T-helper 17 cell (primary cell): ENCODE measurements at regions not wholly inside any gene's neighbourhood (a gene's known extent, or its start where the extent isn't known, plus 50 kb on each side); places are given as distances from the start of the nearest gene placed in this dataset.
A peak's percentile ranks its signal among the peaks of the same experiment; 100 is the strongest.
"Not testable (repeated sequence)": the region's sequence is repeated elsewhere in the genome, so short reads cannot be mapped to it uniquely, and the experiment has no call there.

Experiments used
- ATAC-seq: fragments of 150-1000 bp; cut with Tn5 transposase; 2 replicates; pipeline ENCODE4 v1.10.0; 2021; ENCODE audit warnings: mild to moderate bottlenecking, moderate library complexity
- DNase-seq, 3 donors: peaks; one replicate each; pipeline versions ENCODE4 v3.0.0 to v3.0.0-alpha.2; 2020 to 2021
- H3K9me3 ChIP-seq: one replicate; pipeline ENCODE4 v1.7.0; 2013; ENCODE audit warnings: low read length, mild to moderate bottlenecking; ENCODE audit not compliant: control insufficient read depth, poor library complexity, severe bottlenecking
- H3K27ac Mint-ChIP-seq: one replicate; pipeline ENCODE4 v1.8.0; 2022; ENCODE audit warnings: mild to moderate bottlenecking, moderate library complexity, mixed read lengths
- H3K27me3 Mint-ChIP-seq: one replicate; pipeline ENCODE4 v1.8.0; 2022; ENCODE audit warnings: mixed read lengths
- H3K36me3 Mint-ChIP-seq: one replicate; pipeline ENCODE4 v1.8.0; 2022; ENCODE audit warnings: low read depth, mixed read lengths
- H3K4me1 Mint-ChIP-seq: one replicate; pipeline ENCODE4 v1.8.0; 2022; ENCODE audit warnings: mild to moderate bottlenecking, mixed read lengths
- H3K4me3 Mint-ChIP-seq: one replicate; pipeline ENCODE4 v1.8.0; 2022; ENCODE audit warnings: mild to moderate bottlenecking, moderate library complexity, mixed read lengths

DNA sequence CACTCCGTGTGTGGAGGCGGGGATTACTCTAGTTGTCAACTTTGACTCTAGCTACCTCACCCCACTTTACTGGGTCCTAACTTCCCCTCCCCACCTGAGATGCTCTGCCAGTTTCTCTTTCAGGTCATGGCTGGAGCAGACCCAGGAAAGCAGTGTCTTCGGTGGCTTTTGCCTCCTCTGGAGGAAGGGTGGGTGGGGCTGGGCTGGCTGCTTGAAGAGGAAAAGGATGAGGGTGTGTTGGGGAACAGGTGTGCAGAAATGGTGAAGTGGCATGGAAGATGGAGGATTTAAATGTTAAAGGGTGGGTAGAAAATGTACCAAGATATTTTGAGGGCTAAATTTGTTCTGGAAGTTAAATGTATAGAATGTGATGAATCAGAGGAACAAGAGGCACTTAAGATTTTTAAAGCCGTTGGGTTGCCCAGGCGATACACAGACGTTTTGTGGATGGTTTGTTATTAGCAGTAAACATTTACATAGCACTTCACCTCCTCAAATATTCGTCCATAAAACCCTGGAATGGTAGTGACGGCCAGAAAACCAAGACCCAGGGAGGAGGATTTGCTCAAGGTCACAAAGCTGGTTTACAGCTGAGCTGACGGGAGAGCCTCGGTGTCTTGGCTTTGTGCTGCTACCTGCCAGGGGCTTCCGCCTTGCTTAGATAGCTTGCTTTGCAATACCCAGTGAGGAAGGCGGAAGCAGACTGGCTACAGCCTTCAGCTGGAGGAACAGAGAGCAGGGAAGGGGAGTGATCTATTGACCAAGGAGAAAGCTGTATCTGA is 72.2 kb upstream of the PRMT8 start:
- no peaks in the 10 kb centered on the region for H3K9me3 ChIP-seq
- no peaks in the 10 kb centered on the region for H3K4me1 Mint-ChIP-seq
- peaks cover 58% of the 10 kb centered on the region for H3K27me3 Mint-ChIP-seq
- DNase-seq (no peak), ATAC-seq (no peak)
- no peak overlapping the region for H3K4me3 Mint-ChIP-seq
- no peaks in the 10 kb centered on the region for H3K36me3 Mint-ChIP-seq
- no peak overlapping the region for H3K27ac Mint-ChIP-seq

DNA sequence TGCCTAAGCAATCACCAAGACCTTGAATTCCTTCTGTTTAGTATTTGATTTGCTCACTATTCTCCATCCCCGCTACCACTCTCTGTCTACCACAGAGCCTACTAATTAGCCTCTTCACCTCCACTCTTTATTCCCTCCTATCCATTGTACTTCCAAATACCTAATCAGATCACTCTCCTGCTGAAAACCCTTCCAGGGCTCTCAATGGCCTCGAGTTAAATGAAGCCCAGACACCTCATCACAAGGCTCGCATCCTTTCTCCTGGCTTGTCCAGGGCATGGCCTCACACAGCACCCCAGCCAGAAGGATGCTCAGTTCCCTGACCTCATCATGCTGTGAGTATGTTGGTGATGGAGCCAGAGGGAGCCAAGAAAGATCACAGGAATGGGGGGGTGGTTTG is 71.4 kb upstream of the PRMT8 start:
- H3K27me3 Mint-ChIP-seq = peaks cover 58% of the 10 kb centered on the region
- H3K27ac Mint-ChIP-seq = no peak overlapping the region
- no peaks in the 10 kb centered on the region for H3K36me3 Mint-ChIP-seq
- no peaks in the 10 kb centered on the region for H3K4me1 Mint-ChIP-seq
- ATAC-seq = no peak
- no peak overlapping the region for H3K4me3 Mint-ChIP-seq
- DNase-seq = no peak
- H3K9me3 ChIP-seq = no peaks in the 10 kb centered on the region

DNA sequence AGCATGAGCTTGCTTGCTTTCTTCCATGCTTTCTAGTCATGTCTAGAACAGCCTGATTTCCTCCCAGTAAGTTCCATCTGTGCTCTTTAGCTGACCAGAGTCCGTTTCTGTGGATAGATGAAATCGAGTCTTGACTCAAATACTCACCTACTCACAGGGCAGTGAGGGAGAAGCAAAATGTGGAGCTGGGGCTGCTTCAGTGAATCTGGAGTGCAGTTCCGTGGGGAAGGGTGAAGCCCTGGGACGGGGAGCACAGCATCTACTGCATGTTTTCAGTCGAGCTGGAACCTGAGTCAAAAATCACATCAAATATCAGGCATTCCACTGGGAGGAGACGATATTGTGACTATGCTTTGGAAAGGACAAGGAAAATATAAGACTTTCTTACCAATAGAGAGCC is 70.3 kb upstream of the PRMT8 start:
- H3K9me3 ChIP-seq = no peaks in the 10 kb centered on the region
- Mint-ChIP-seq H3K4me3 (no peak overlapping the region), H3K27me3 (peaks cover 51% of the 10 kb centered on the region), H3K27ac (peak overlapping the region; percentile 21), H3K36me3 (no peaks in the 10 kb centered on the region), H3K4me1 (no peaks in the 10 kb centered on the region)
- DNase-seq (no peak), ATAC-seq (no peak)

DNA sequence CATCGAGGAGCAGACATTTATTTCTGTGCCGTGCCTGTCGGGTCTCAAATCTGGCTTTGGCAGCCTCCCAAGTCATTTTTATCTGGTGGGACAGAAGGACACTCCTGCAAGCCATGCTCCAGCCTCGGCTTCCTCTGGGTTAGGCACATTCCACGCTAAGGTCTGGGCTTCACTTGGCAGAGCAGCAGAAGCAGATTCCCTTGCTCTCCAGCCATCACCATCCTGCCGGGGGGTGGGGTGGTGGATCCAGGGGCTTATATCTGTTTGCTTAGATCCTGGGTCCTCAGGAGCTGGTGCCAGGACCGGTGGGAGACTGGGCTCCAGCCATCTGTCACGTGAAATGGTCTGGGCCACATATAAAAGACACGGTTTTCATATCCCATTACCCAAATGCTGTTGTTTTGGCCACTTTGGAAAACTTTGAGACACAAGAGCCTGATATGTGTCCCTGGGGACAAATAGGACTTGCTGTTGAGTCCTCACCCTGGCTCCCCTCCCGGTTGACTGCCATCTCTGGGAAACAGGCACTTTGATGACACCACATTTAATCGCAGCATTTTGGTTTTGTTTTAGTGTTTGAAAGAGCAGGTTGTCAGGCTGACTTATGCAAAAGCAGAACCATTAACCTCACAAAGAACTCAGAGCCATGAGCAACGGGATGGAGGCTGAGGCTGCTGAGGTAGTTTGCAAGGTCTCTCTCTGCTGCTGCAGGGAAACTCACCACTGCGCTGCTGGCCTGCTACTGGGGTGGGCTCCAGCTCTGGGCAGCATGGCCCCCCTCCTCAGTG is 69.6 kb upstream of the PRMT8 start:
- no peaks in the 10 kb centered on the region for H3K4me1 Mint-ChIP-seq
- no peaks in the 10 kb centered on the region for H3K9me3 ChIP-seq
- DNase-seq (no peak), ATAC-seq (no peak)
- peaks cover 46% of the 10 kb centered on the region for H3K27me3 Mint-ChIP-seq
- H3K27ac Mint-ChIP-seq = no peak overlapping the region
- no peak overlapping the region for H3K4me3 Mint-ChIP-seq
- H3K36me3 Mint-ChIP-seq = no peaks in the 10 kb centered on the region

DNA sequence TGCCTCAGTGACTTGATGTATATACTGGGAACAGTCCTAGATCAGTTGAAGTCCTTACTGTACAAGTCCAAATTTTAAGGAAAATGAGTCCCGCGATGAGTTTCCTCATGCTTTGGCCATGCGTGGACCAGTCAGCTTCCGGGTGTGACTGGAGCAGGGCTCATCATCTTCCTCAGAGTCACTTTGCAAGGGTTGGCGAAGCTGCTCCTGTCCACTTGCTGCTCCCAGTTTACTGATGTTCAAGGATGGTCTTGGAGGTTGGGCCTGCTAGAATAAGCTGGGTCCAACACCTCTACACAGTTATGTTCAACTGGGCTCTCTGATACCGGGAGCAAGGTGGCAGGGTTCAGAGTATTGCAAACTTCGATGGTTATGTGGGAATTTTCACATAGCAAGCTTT is 66.2 kb upstream of the PRMT8 start:
- H3K4me3 Mint-ChIP-seq, H3K36me3 Mint-ChIP-seq, H3K27ac Mint-ChIP-seq, H3K4me1 Mint-ChIP-seq, DNase-seq, H3K9me3 ChIP-seq, ATAC-seq: not testable (repeated sequence)
- peaks cover 17% of the 10 kb centered on the region for H3K27me3 Mint-ChIP-seq

DNA sequence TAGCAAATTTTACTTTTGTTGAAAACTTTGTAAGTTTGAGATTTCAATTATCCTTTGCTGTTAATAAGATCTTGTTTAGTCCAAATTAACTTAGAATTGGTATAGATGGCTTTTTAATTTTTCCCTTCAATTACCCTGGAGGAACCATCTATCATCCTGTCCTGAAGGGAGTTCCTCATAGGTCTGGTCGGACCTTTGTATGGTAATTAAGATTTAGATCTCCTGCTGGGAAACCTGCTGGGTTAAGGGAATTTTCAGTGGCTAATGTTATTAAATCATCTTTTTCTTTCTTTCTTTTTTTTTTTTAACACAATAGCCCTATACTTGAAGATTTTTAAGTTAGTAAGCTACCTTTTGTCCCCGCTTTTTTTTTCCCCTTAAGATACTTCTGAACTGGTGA is 63.0 kb upstream of the PRMT8 start:
- H3K36me3 Mint-ChIP-seq = peaks cover 2% of the 10 kb centered on the region
- no peak for DNase-seq
- H3K4me3 Mint-ChIP-seq = no peak overlapping the region
- ATAC-seq = no peak
- peaks cover 4% of the 10 kb centered on the region for H3K27me3 Mint-ChIP-seq
- no peaks in the 10 kb centered on the region for H3K9me3 ChIP-seq
- no peak overlapping the region for H3K27ac Mint-ChIP-seq
- H3K4me1 Mint-ChIP-seq = no peaks in the 10 kb centered on the region

DNA sequence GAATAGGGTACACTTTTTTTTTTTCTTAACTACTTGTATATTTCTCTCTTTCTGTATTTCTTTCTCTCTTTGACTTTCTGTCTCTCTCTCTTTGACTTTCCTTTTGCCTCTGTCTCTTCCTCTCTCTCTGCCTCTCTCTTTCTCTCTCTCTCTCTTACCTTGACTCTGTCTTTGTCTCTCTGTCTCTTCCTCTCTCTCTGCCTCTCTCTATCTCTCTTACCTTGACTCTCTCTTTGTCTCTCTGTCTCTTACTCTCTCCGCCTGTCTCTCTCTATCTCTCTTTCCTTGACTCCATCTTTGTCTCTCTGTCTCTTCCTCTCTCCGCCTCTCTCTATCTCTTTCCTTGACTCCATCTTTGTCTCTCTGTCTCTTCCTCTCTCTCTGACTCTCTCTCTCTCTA is 62.4 kb upstream of the PRMT8 start:
- Mint-ChIP-seq H3K4me3 (no peak overlapping the region), H3K27ac (no peak overlapping the region), H3K27me3 (no peaks in the 10 kb centered on the region), H3K36me3 (peaks cover 2% of the 10 kb centered on the region), H3K4me1 (no peaks in the 10 kb centered on the region)
- H3K9me3 ChIP-seq = no peaks in the 10 kb centered on the region
- ATAC-seq = no peak
- no peak for DNase-seq

DNA sequence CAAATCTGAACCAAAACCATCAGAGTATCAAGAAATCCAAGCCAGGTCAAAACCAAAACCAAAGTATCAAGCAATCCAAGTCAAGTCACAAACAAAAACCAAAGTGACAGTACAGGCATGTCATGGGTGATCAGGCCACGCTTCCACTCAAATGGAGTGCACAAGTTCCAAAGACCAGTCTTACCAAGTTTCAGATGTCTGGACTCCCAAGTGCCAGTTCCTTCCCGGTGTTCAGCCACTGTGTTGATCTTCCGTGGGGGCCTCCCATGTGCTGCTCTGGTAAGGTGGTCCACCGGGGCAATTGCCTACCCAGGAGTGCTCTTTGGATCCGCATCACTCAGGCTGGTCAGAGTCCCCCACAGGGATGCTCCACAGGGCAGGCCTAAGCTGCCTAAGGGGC is 61.5 kb upstream of the PRMT8 start:
- not testable (repeated sequence) for H3K4me3 Mint-ChIP-seq, ATAC-seq, H3K36me3 Mint-ChIP-seq, H3K27ac Mint-ChIP-seq, DNase-seq, H3K4me1 Mint-ChIP-seq, H3K9me3 ChIP-seq, H3K27me3 Mint-ChIP-seq

DNA sequence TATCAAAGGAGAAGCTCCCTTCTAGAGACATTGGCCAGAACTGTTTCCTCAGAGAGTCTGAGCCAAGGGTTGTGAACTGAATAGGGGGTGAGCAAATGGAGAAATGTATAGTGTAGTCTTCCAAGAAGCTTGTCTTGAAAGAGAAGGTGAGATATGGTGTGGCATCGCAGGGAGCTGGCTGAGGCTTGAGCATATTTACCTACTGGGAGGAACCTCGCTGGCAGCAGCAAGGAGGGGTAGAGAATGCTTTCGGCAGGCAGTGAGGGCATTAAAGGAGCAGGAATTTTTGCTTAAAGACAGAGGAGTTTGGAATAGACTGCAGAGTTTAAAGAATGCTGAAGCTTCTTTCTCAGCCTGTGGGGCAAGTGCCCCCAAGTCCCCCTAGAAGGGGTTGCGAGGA is 59.3 kb upstream of the PRMT8 start:
- H3K27ac Mint-ChIP-seq = no peak overlapping the region
- H3K4me1 Mint-ChIP-seq = no peaks in the 10 kb centered on the region
- no peak overlapping the region for H3K4me3 Mint-ChIP-seq
- ATAC-seq = no peak
- H3K9me3 ChIP-seq = no peaks in the 10 kb centered on the region
- peaks cover 2% of the 10 kb centered on the region for H3K36me3 Mint-ChIP-seq
- no peak for DNase-seq
- H3K27me3 Mint-ChIP-seq = peaks cover 6% of the 10 kb centered on the region

DNA sequence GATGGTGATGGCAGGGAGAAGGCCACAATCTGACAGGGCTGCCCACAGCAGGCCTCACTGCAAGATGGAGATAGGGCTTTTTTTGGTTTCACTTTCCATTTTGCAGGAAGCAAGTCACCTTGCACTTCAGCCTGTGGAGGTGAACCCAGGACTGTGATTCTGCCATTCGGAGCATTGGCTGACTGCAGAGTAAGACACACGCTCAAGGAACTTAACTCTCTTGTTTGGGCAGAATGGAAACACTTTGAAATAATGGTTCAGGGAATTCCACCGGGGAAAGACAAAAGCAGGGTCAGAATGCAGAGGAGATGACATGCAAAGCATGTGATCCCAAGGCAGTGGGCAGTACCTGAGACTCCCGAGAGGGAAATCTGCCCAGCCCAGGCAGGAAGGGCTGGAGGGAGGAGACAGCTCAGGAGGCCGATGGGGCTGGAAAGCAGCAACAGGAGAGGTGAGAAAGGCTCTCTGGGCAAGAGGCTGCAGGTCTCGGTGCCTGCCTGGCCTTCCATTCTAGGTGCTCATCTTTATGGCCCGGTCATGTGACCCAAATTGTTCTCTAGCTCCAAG is 58.7 kb upstream of the PRMT8 start:
- no peaks in the 10 kb centered on the region for H3K9me3 ChIP-seq
- no peak for DNase-seq
- H3K27me3 Mint-ChIP-seq = peaks cover 7% of the 10 kb centered on the region
- H3K4me1 Mint-ChIP-seq = no peaks in the 10 kb centered on the region
- no peak overlapping the region for H3K4me3 Mint-ChIP-seq
- ATAC-seq = no peak
- H3K36me3 Mint-ChIP-seq = peaks cover 2% of the 10 kb centered on the region
- no peak overlapping the region for H3K27ac Mint-ChIP-seq

DNA sequence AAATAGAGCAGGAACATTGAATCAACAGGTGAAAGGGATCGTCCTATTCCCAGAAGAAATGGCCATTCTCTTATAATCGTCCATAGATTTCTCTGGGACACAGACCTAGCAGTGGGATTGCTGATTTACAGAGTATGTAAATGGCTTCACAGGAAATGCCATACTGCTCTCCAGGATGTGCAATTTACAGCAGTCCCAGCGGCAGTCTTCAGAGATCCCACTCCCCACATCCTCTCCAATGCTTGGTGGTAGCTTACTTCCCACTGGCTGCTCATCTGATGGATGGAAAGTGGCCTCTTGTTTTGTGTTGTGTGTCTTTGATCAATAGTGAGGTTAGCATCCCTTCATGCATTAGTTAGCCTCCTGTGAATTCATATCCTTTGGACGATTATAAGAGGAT is 58.1 kb upstream of the PRMT8 start:
- no peak for ATAC-seq
- no peak overlapping the region for H3K4me3 Mint-ChIP-seq
- peaks cover 2% of the 10 kb centered on the region for H3K36me3 Mint-ChIP-seq
- peaks cover 7% of the 10 kb centered on the region for H3K27me3 Mint-ChIP-seq
- no peak overlapping the region for H3K27ac Mint-ChIP-seq
- H3K9me3 ChIP-seq = no peaks in the 10 kb centered on the region
- no peak for DNase-seq
- no peaks in the 10 kb centered on the region for H3K4me1 Mint-ChIP-seq

DNA sequence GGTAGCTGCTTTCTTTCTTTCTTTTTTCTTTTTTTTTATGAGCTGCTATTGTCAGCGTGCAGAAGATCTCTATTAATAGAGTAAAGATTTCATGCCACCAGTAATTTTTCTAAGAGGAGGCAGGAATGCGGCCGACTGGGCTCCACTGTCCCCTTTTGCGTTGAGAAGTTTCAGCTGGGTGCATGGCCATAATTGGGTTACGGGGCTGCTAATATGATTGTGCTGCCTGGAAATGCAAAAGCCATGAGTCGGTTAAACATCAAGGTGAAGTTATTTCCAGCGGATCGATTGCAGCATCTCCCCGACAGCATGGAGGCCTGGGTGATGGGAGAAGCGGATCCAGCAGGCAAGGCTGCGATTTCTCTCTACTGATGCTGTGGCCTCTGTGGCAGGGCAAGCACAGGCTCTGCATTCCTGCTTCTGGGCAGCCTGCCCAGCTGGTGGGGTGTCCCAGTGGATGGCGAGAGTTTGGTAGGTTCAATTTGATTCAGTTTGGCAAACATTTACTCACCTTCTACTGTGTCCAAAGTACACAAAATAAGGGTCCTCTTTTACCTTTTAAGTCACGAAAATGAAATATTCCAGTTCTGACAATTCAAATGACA is 54.4 kb upstream of the PRMT8 start:
- no peak for DNase-seq
- ATAC-seq = no peak
- Mint-ChIP-seq H3K4me1 (no peaks in the 10 kb centered on the region), H3K27me3 (peaks cover 17% of the 10 kb centered on the region), H3K27ac (no peak overlapping the region), H3K4me3 (no peak overlapping the region), H3K36me3 (peaks cover 2% of the 10 kb centered on the region)
- H3K9me3 ChIP-seq = no peaks in the 10 kb centered on the region

DNA sequence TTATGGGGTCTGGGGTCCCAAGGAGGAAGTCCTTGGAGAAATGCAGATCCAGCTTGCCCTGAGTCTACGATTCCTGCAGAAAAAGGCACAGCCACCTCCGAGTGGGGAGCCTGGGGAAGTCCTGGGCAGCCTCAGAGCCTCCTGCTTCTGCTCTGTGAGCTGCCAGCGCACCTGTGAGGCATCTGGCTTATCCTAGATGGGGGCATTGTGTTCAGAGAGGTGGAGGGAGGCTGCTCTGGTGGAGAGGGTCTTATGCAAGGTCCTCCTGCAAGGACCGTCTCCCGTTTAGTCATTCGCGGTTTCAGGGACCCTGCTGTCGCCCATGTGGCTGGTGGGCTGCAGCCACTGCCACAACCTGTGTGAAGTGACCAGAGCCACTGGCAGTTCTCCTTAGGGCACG is 53.0 kb upstream of the PRMT8 start:
- ATAC-seq (no peak), DNase-seq (no peak)
- Mint-ChIP-seq H3K4me1 (no peaks in the 10 kb centered on the region), H3K4me3 (no peak overlapping the region), H3K36me3 (no peaks in the 10 kb centered on the region), H3K27ac (no peak overlapping the region), H3K27me3 (peaks cover 27% of the 10 kb centered on the region)
- H3K9me3 ChIP-seq = no peaks in the 10 kb centered on the region
